Ishikawa (cell line): ENCODE measurements at regions not wholly inside any gene's neighbourhood (a gene's known extent, or its start where the extent isn't known, plus 50 kb on each side); places are given as distances from the start of the nearest gene placed in this dataset.

ENCODE experiments used
- CEBPB ChIP-seq: IDR thresholded peaks from 2 replicates; pipeline ENCODE4 v1.6.1; 2012
- CREB1 ChIP-seq: IDR thresholded peaks from 2 replicates; pipeline ENCODE4 v1.6.1; 2012; ENCODE audit warnings: low read depth
- EGR1 ChIP-seq: IDR thresholded peaks from 2 replicates; pipeline ENCODE4 v1.6.1; 2012
- EP300 ChIP-seq: IDR thresholded peaks from 2 replicates; pipeline ENCODE4 v1.6.1; 2012; ENCODE audit warnings: borderline replicate concordance
- FOXM1 ChIP-seq: IDR thresholded peaks from 2 replicates; pipeline ENCODE4 v1.6.1; 2012; ENCODE audit warnings: low read depth, borderline replicate concordance
- NFIC ChIP-seq: IDR thresholded peaks from 2 replicates; pipeline ENCODE4 v1.6.1; 2012
- RAD21 ChIP-seq: IDR thresholded peaks from 2 replicates; pipeline ENCODE4 v1.6.1; 2012; ENCODE audit warnings: low read depth
- TAF1 ChIP-seq: IDR thresholded peaks from 2 replicates; pipeline ENCODE4 v1.6.1; 2012; ENCODE audit warnings: low read depth, mild to moderate bottlenecking
- TCF12 ChIP-seq: IDR thresholded peaks from 2 replicates; pipeline ENCODE4 v1.6.1; 2012; ENCODE audit warnings: low read depth
- TEAD4 ChIP-seq: IDR thresholded peaks from 2 replicates; pipeline ENCODE4 v1.6.1; 2012
- YY1 ChIP-seq: IDR thresholded peaks from 2 replicates; pipeline ENCODE4 v1.6.1; 2012; ENCODE audit warnings: low read depth
- ZBTB7A ChIP-seq: IDR thresholded peaks from 2 replicates; pipeline ENCODE4 v1.6.1; 2012; ENCODE audit warnings: low read depth
- TF ChIP-seq, protein P1 (sequence below): IDR thresholded peaks from 2 replicates; pipeline ENCODE4 v1.6.1; 2012; ENCODE audit warnings: low read depth, mild to moderate bottlenecking
- TF ChIP-seq, protein P2 (sequence below): IDR thresholded peaks from 2 replicates; pipeline ENCODE4 v1.6.1; 2012
- TF ChIP-seq, protein P3 (sequence below): IDR thresholded peaks from 2 replicates; pipeline ENCODE4 v1.6.1; 2012

DNA sequence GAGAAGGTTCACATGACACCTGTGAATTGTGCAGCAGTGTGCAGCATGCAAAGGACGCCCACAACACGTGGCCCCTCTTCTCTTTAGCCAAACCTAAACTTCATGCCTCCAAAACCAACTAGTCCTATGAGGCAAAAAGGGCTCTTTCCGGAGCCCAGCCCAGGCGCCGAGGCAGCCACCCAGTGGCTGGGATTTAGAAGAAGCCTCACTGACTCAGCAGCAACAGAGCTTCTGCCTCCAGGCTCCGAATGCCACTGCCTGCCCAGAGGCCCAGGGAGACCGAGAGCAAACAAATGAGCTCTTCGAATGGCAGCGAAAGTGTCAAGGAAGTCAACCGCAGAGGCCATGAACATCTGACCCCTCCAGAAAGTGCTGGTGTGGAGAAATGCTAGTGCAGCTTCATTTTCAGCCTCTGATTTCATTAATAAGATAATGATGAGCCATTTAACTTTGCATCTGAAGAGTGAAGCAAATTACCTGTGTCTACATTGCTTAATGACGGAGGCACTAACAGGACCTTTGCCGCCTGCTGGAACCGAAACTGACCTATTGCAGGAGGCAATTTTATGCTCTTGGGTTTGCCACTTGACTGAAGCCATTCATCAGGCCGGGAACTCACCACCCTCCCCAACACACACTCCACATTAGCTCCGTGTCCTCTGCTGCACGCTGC lies 157.7 kb upstream of the RPL38 start:
- TF ChIP-seq TCF12 (no peak), EGR1 (no peak)

DNA sequence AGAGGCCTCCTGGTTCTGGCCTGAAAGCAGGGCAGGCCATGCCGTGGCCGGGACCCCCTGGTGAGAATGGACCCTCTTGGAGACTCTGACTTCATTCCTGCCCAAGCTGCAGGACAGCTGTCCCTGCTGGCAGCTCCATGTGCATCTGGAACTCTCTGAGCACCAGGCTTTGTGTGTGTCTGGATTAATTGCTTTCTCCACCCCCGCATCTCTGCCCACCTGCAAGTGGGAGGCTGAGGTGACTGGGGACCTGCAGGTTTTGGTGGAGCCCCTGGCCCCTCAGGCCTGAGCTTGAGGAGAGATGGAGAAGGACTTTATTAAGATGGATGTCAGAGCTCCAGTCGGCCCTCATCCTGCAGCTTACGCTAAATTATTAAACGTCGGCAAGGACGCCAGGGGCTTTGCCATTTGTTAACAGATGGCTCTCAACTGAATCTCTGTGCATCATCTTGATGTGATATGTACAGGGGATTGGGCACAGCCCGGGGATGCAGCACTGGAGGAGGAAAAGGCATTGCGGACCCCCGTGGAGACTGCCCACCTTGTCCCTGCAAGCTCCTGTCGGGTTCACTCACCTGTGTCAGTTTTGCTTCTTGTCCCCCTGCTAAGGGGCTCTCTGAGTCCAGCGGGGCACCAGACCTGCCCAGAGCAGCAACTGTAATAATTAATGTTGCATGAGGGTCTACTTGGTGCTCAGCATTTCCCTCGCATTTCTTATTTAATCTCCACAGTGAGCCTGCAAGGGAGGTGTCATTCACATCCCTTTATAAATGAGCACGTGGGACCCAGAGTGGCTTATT lies 154.1 kb upstream of the RPL38 start:
- TF ChIP-seq, protein P1, sequence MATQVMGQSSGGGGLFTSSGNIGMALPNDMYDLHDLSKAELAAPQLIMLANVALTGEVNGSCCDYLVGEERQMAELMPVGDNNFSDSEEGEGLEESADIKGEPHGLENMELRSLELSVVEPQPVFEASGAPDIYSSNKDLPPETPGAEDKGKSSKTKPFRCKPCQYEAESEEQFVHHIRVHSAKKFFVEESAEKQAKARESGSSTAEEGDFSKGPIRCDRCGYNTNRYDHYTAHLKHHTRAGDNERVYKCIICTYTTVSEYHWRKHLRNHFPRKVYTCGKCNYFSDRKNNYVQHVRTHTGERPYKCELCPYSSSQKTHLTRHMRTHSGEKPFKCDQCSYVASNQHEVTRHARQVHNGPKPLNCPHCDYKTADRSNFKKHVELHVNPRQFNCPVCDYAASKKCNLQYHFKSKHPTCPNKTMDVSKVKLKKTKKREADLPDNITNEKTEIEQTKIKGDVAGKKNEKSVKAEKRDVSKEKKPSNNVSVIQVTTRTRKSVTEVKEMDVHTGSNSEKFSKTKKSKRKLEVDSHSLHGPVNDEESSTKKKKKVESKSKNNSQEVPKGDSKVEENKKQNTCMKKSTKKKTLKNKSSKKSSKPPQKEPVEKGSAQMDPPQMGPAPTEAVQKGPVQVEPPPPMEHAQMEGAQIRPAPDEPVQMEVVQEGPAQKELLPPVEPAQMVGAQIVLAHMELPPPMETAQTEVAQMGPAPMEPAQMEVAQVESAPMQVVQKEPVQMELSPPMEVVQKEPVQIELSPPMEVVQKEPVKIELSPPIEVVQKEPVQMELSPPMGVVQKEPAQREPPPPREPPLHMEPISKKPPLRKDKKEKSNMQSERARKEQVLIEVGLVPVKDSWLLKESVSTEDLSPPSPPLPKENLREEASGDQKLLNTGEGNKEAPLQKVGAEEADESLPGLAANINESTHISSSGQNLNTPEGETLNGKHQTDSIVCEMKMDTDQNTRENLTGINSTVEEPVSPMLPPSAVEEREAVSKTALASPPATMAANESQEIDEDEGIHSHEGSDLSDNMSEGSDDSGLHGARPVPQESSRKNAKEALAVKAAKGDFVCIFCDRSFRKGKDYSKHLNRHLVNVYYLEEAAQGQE, result no peak
- no peak for TF ChIP-seq NFIC
- no peak for TF ChIP-seq TEAD4
- TF ChIP-seq FOXM1, result no peak
- no peak for TF ChIP-seq TAF1
- TF ChIP-seq ZBTB7A, result no peak
- no peak for TF ChIP-seq RAD21
- no peak for TF ChIP-seq CEBPB
- TF ChIP-seq, protein P2, sequence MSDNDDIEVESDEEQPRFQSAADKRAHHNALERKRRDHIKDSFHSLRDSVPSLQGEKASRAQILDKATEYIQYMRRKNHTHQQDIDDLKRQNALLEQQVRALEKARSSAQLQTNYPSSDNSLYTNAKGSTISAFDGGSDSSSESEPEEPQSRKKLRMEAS, result no peak
- no peak for TF ChIP-seq EGR1
- no peak for TF ChIP-seq EP300
- TF ChIP-seq, protein P3, sequence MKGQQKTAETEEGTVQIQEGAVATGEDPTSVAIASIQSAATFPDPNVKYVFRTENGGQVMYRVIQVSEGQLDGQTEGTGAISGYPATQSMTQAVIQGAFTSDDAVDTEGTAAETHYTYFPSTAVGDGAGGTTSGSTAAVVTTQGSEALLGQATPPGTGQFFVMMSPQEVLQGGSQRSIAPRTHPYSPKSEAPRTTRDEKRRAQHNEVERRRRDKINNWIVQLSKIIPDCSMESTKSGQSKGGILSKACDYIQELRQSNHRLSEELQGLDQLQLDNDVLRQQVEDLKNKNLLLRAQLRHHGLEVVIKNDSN, result no peak
- TF ChIP-seq TCF12, result no peak
- no peak for TF ChIP-seq YY1

DNA sequence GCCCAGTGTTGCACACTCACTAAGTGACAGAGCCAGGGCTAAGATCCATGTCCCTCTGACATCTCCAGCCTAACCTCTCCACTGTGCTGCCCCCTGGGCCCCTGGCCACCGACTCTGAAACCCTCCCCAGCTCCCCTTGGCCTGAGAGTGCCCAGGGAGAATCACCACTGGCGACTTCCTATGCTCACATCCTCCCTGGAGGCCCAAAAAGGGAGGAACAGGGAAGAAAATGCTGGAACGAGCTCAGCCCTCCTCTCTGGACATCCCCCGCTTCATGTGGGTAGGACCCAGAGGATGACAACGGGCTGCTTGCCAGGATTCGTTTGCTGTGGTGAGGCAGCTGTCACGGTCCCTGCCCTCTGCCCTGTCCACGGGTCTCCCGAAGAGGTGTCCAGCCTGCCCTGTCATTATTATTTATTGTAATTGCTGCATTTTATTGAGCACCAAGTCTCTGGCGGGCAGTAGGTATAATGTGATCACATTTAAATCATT lies 153.5 kb upstream of the RPL38 start:
- TF ChIP-seq CEBPB, result no peak
- TF ChIP-seq, protein P1, result no peak
- TF ChIP-seq TAF1, result no peak

DNA sequence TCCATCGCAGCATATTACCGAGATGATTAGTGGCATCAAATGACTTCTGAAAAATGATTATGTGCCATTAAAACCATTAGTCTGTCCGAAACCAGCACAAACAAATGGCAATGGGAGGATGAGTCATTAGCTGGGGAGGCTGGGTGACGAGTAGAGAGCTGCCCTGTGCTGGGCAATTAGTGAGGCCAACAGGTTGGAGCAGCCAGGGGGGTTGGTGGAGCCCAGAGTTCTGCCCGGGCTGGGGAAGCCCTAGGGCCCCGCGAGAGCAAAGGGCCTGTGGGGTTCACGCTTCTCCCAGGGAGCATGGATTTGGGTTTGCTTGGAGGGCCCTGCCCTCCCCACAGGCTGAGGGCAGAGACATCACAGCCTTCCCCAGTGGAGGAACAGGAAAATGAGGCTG lies 152.1 kb upstream of the RPL38 start:
- TF ChIP-seq FOXM1 (no peak), NFIC (no peak)

DNA sequence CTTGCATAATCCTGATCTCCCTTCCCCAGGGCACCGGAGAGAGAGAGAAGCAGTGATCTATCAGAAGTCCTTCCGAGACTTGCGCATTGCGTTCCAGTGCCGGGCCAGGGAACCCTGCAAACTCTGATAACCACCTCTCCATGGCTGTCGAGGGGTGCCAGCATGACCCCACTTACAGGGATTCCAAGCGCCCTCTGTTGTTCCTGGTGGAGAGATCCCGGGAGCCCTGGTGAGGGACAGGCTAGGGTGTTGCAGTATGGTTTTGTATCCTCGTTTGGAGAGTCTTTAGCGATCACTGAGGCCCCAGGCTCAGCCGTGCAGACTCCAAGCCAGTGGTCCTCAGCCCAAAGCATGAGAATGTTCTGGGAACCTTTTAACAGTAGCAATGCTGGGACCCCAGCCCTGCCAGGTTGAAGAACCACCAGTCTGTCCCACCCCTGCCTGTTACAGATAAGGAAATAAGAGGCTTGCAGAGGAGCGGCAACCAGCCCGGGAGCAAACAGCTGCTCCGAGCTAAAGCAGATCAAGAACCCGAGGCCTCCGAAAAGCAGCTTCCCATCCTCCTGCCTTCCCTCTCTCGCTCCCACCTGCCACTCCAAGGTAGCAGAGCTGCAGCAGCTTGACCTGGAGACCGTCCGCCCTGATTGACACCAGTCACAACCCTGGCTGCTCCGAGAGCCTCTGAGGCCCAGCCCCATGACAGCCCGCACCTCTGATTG lies 150.3 kb upstream of the RPL38 start:
- TF ChIP-seq, protein P2, result no peak
- no peak for TF ChIP-seq CEBPB
- TF ChIP-seq, protein P3, result no peak
- no peak for TF ChIP-seq FOXM1
- no peak for TF ChIP-seq CREB1
- TF ChIP-seq RAD21, result no peak

DNA sequence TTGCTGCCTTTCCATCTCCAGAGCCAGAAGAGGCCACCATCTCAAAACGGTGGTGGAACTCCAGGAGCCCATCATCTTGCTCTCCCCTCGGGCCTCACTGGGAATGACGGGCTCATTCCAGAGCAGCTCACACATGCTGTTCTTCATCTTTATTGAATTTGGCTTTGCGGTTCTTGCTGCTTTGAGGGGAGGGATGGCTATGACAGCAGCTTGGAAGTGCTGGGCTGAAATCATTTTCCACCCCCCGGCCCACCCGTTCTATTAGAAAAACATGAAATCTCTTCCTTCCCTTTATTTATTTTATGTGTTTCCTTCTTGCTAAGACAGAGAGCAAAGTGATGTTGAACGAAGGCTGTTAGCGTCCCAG lies 149.8 kb upstream of the RPL38 start:
- TF ChIP-seq, protein P1, result no peak
